B cell (primary cell): ENCODE measurements at regions not wholly inside any gene's neighbourhood (a gene's known extent, or its start where the extent isn't known, plus 50 kb on each side); places are given as distances from the start of the nearest gene placed in this dataset.

Experiments
- ATAC-seq: fragments of 200-7000 bp; cut with Tn5 transposase; one replicate; pipeline ENCODE4 v1.10.0; 2021; ENCODE audit warnings: low read depth, mild to moderate bottlenecking, moderate number of reproducible peaks, moderate library complexity
- CTCF ChIA-PET: fragments of 350-600 bp; sonication (Branson Sonifier 250); formaldehyde crosslinking; loops from one replicate; lab custom pipeline; 2021; ENCODE audit warnings: antibody characterized with exemption, inconsistent platforms; lab: Charles Lee
- POLR2A ChIA-PET: fragments of 350-600 bp; sonication (Branson Sonifier 250); formaldehyde crosslinking; loops from one replicate; lab custom pipeline; 2021; ENCODE audit warnings: antibody characterized with exemption; lab: Charles Lee
- DNase-seq: peaks from one replicate; pipeline ENCODE4 v3.0.0; 2013
- H2AFZ ChIP-seq: 2 replicates; pipeline ENCODE4 v1.6.1; 2012; ENCODE audit warnings: mild to moderate bottlenecking, low read depth, low read length; ENCODE audit not compliant: insufficient read depth, poor library complexity, severe bottlenecking
- H3K27ac ChIP-seq, 2 donors: 1 replicate in 1 of 2; 2 replicates in 1 of 2; pipeline ENCODE4 v1.5.1; 2012 to 2013; ENCODE audit warnings: low read length in 2 of 2, mild to moderate bottlenecking in 2 of 2, moderate library complexity in 1 of 2
- H3K27me3 ChIP-seq, 4 experiments: fragments of 200-600 bp in 1 of 4; sonication (generic) in 1 of 4; replicated peaks in 1 of 4; 1 replicate in 2 of 4; 2 replicates in 2 of 4; pipeline versions ENCODE4 v1.6.1 to v1.7.0; 2013 to 2016; ENCODE audit warnings: low read length in 3 of 4, mild to moderate bottlenecking in 2 of 4, mixed read lengths in 1 of 4, moderate library complexity in 1 of 4; ENCODE audit not compliant: insufficient read depth in 4 of 4, control insufficient read depth in 3 of 4; ENCODE audit errors: control extremely low read depth in 1 of 4
- H3K36me3 ChIP-seq, 2 experiments: replicated peaks in 1 of 2; 1 replicate in 1 of 2; 2 replicates in 1 of 2; pipeline versions ENCODE4 v1.6.1 to v1.7.1; 2013; ENCODE audit warnings: low read length in 1 of 2; ENCODE audit not compliant: insufficient read depth in 2 of 2, control insufficient read depth in 1 of 2; ENCODE audit errors: control extremely low read depth in 1 of 2, extremely low read depth in 1 of 2
- H3K4me1 ChIP-seq, 2 donors: fragments of 200-600 bp in 1 of 2; sonication (generic) in 1 of 2; 1 replicate in 1 of 2; 2 replicates in 1 of 2; pipeline versions ENCODE4 v1.5.1 to v1.6.1; 2013 to 2017; ENCODE audit warnings: low read length in 2 of 2; ENCODE audit not compliant: control insufficient read depth in 2 of 2, insufficient read depth in 2 of 2
- H3K4me2 ChIP-seq: replicated peaks from 2 replicates; pipeline ENCODE3; 2012; ENCODE audit warnings: mild to moderate bottlenecking, low read depth, low read length; ENCODE audit not compliant: poor library complexity, severe bottlenecking
- H3K4me3 ChIP-seq, 5 experiments: fragments of 200-600 bp in 1 of 5; sonication (generic) in 1 of 5; 1 replicate in 3 of 5; 2 replicates in 2 of 5; pipeline versions ENCODE4 v1.5.1 to v1.7.0; 2011 to 2016; ENCODE audit warnings: low read length in 4 of 5, mild to moderate bottlenecking in 4 of 5, low read depth in 2 of 5, control low read depth in 1 of 5, moderate library complexity in 1 of 5; ENCODE audit not compliant: insufficient read depth in 1 of 5; ENCODE audit errors: control extremely low read depth in 1 of 5, extremely low read depth in 1 of 5
- H3K79me2 ChIP-seq: fragments of 200-600 bp; sonication (generic); one replicate; pipeline ENCODE4 v1.6.0; 2016; ENCODE audit warnings: low read length; ENCODE audit not compliant: control insufficient read depth, insufficient read depth
- H3K9ac ChIP-seq: fragments of 200-600 bp; sonication (generic); 2 replicates; pipeline ENCODE4 v1.6.1; 2017; ENCODE audit warnings: mild to moderate bottlenecking, low read length, moderate library complexity
- H3K9me3 ChIP-seq, 3 donors: one replicate each; pipeline versions ENCODE4 v1.6.1 to v1.7.1; 2013; ENCODE audit warnings: low read length in 2 of 3; ENCODE audit not compliant: control insufficient read depth in 2 of 3, insufficient read depth in 1 of 3; ENCODE audit errors: control extremely low read depth in 1 of 3
- H4K20me1 ChIP-seq: 2 replicates; pipeline ENCODE4 v1.6.0; 2012; ENCODE audit warnings: mild to moderate bottlenecking, low read length; ENCODE audit not compliant: insufficient read depth, control insufficient read depth, poor library complexity, severe bottlenecking
- H3K27ac Mint-ChIP-seq: one replicate; pipeline ENCODE4 v1.8.0; 2021; ENCODE audit warnings: mixed read lengths
- H3K27me3 Mint-ChIP-seq: one replicate; pipeline ENCODE4 v1.8.0; 2021; ENCODE audit warnings: mixed read lengths
- H3K4me1 Mint-ChIP-seq: one replicate; pipeline ENCODE4 v1.8.0; 2021; ENCODE audit warnings: mixed read lengths
- H3K4me3 Mint-ChIP-seq: one replicate; pipeline ENCODE4 v1.8.0; 2021; ENCODE audit warnings: mixed read lengths
- H3K9me3 Mint-ChIP-seq: one replicate; pipeline ENCODE4 v1.8.0; 2022; ENCODE audit warnings: mixed read lengths; ENCODE audit not compliant: insufficient read depth
- CTCF ChIP-seq: fragments of 200-600 bp; IDR thresholded peaks from one replicate; pipeline ENCODE4 v1.8.0; 2022; ENCODE audit warnings: antibody characterized with exemption, mild to moderate bottlenecking
- EZH2 ChIP-seq: IDR thresholded peaks from 2 replicates; pipeline ENCODE4 v1.6.1; 2012; ENCODE audit warnings: borderline replicate concordance, low read depth, mild to moderate bottlenecking, moderate library complexity, low read length; ENCODE audit not compliant: insufficient read depth, poor library complexity, severe bottlenecking
- WGBS: methylation state at CpG from one replicate; pipeline ENCODE4 v1.1.5; 2013; ENCODE audit warnings: missing lambda C conversion rate; ENCODE audit not compliant: insufficient coverage; 5-methylcytosine and 5-hydroxymethylcytosine counted together
- intact Hi-C: fragments of 100-400 bp; cut with micrococcal nuclease; formaldehyde crosslinking; loops from one replicate; pipeline ENCODE4 v1.10.0; 2022

- no peak overlapping the region for H2AFZ ChIP-seq
- H3K9me3 Mint-ChIP-seq: no peaks in the 10 kb centered on the region
- 93% methylated on average over 2 of the region's 4 CpGs for WGBS
- H3K4me1 ChIP-seq: no peaks in the 10 kb centered on the region
- H3K9ac ChIP-seq: no peak overlapping the region
- no peaks in the 10 kb centered on the region for H4K20me1 ChIP-seq
- H3K27me3 Mint-ChIP-seq: no peaks in the 10 kb centered on the region
- no peaks in the 10 kb centered on the region for H3K36me3 ChIP-seq
- no peak overlapping the region for H3K27ac ChIP-seq
- no peak overlapping the region for H3K4me2 ChIP-seq
- H3K4me3 ChIP-seq: no peak overlapping the region
- ChIA-PET CTCF (no interaction called here), POLR2A (no interaction called here)
- H3K79me2 ChIP-seq: no peaks in the 10 kb centered on the region
- H3K9me3 ChIP-seq: no peaks in the 10 kb centered on the region
- no peak overlapping the region for H3K27ac Mint-ChIP-seq
- no peak for ATAC-seq
- no peak overlapping the region for H3K4me3 Mint-ChIP-seq
- H3K27me3 ChIP-seq: no peaks in the 10 kb centered on the region
- DNase-seq: no peak
- TF ChIP-seq CTCF: no peak
- TF ChIP-seq EZH2: no peak
- intact Hi-C loops: no loop called here
- no peaks in the 10 kb centered on the region for H3K4me1 Mint-ChIP-seq
Measured at GRCh38 chr4:167380964-167381363, 146.7 kb upstream of the SPOCK3 start.

GRCh38 chr4:167383291-167383690 lies 149.0 kb upstream of the SPOCK3 start:
- Histone ChIP-seq H3K79me2 (no peaks in the 10 kb centered on the region), H3K27ac (no peak overlapping the region), H3K4me2 (no peak overlapping the region), H2AFZ (no peak overlapping the region), H3K9me3 (no peaks in the 10 kb centered on the region), H3K27me3 (no peaks in the 10 kb centered on the region), H4K20me1 (no peaks in the 10 kb centered on the region), H3K9ac (no peak overlapping the region), H3K4me3 (no peak overlapping the region), H3K4me1 (no peaks in the 10 kb centered on the region), H3K36me3 (no peaks in the 10 kb centered on the region)
- H3K4me3 Mint-ChIP-seq: no peak overlapping the region
- CTCF ChIA-PET: no interaction called here
- DNase-seq (no peak), ATAC-seq (no peak)
- no peaks in the 10 kb centered on the region for H3K27me3 Mint-ChIP-seq
- no peak for TF ChIP-seq EZH2
- TF ChIP-seq CTCF: no peak
- intact Hi-C loops: no loop called here
- H3K4me1 Mint-ChIP-seq: no peaks in the 10 kb centered on the region
- WGBS: no CpG with 5 or more reads among the region's 2 CpGs
- H3K27ac Mint-ChIP-seq: no peak overlapping the region
- POLR2A ChIA-PET: no interaction called here
- peaks cover 3% of the 10 kb centered on the region for H3K9me3 Mint-ChIP-seq
